Motor neuron (in vitro differentiated cells): ENCODE measurements at regions not wholly inside any gene's neighbourhood (a gene's known extent, or its start where the extent isn't known, plus 50 kb on each side); places are given as distances from the start of the nearest gene placed in this dataset.

Experiments used
- ATAC-seq, 8 experiments: fragments of 200-7000 bp; cut with Tn5 transposase; replicated peaks in 6 of 8; 2 replicates each; pipeline ENCODE4 v1.8.0; 2021; ENCODE audit warnings: mild to moderate bottlenecking in 8 of 8, moderate library complexity in 8 of 8
- H3K27ac ChIP-seq, 2 donors: fragments of 250-450 bp; sonication (Bioruptor Pico); 2 replicates each; pipeline ENCODE4 v1.9.0; 2021; ENCODE audit warnings: antibody characterized with exemption in 2 of 2, mild to moderate bottlenecking in 2 of 2, moderate library complexity in 1 of 2
- H3K4me1 ChIP-seq, 2 donors: fragments of 250-450 bp; sonication (Bioruptor Pico); replicated peaks in 1 of 2; 2 replicates each; pipeline ENCODE4 v1.6.1; 2021; ENCODE audit warnings: antibody characterized with exemption in 2 of 2, mild to moderate bottlenecking in 2 of 2, moderate library complexity in 1 of 2
- H3K4me3 ChIP-seq, 5 donors: fragments of 250-450 bp; sonication (Bioruptor Pico); 2 replicates each; pipeline ENCODE4 v1.9.0; 2021; ENCODE audit warnings: antibody characterized with exemption in 5 of 5, mild to moderate bottlenecking in 5 of 5, moderate library complexity in 4 of 5
- WGBS, 10 experiments: fragments of 450-650 bp; shearing (Covaris generic); methylation state at CpG; one replicate each; pipeline ENCODE4 v1.0.0; 2022; 5-methylcytosine and 5-hydroxymethylcytosine counted together
- in situ Hi-C, 9 experiments: fragments of 400-800 bp; cut with MboI; loops; one replicate each; pipeline ENCODE4 v1.15.0; 2021; ENCODE audit warnings: low sequenced_read_pairs in 9 of 9, low pct_unique_long_range_greater_than_20kb in 2 of 9; ENCODE audit not compliant: unreplicated experiment in 9 of 9

DNA sequence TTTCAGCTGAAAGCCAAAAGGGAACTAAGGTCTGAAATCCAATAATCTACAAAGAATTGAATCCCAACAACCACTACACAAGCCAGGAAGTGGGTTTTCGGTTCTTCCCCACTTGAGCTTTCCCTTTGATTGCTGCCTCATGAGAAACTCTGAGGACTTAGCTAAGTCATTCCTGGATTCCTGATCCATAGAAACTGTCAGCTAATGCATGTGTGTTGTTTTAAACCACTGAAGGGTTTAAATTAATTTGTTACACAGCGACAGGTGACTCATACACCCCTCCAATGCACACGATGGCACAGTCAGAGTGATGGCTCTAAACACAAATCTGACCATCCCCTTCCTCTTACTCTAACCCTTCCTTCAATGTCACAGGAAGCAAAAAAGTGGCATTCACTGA, 282.9 kb downstream of the RAB28 start:
- WGBS, 10 experiments = 51 to 100% (median 80%) methylated on average over 1 to 3 of the region's 3 CpGs; no CpG with 5 or more reads in 2 of the 10 experiments
- H3K4me1 ChIP-seq = no peaks in the 10 kb centered on the region
- ATAC-seq = no peak
- no peak overlapping the region for H3K4me3 ChIP-seq
- in situ Hi-C loops = no loop called here
- H3K27ac ChIP-seq = no peak overlapping the region

DNA sequence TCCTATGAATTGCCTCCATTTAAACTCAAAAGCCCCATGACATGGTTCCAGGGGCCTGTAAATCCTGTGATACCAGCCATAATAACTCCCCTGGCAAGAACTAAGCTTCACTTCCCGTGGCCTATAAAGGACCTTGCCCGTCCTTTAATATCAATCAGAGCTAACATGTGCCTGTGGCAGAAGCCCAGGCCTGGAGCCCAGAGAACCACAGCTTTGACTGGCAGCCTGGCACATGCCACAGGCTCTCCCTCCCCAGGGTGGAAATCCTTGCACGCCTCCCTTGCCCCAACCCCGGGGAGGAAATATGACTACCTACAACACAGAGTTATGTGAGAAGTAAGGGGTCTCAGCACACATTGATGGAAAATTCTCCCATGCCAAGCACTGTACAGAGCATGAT, 287.4 kb downstream of the RAB28 start:
- no peak overlapping the region for H3K4me3 ChIP-seq
- in situ Hi-C loops = no loop called here
- ATAC-seq = no peak
- no peak overlapping the region for H3K27ac ChIP-seq
- 90 to 100% (median 96%) methylated on average over 1 to 2 of the region's 4 CpGs; no CpG with 5 or more reads in 6 of the 10 experiments for WGBS, 10 experiments
- H3K4me1 ChIP-seq = no peaks in the 10 kb centered on the region

- in situ Hi-C loops = no loop called here
- no peaks in the 10 kb centered on the region for H3K4me1 ChIP-seq
- no peak overlapping the region for H3K27ac ChIP-seq
- ATAC-seq = no peak
- no peak overlapping the region for H3K4me3 ChIP-seq
- 40 to 100% (median 80%) methylated on average over 1 to 6 of the region's 7 CpGs; no CpG with 5 or more reads in 1 of the 10 experiments for WGBS, 10 experiments
Measured at GRCh38 chr4:13193662-13194061, 290.5 kb downstream of the RAB28 start.

GRCh38 chr4:13190093-13190721, 293.9 kb downstream of the RAB28 start:
- no peak overlapping the region for H3K4me3 ChIP-seq

GRCh38 chr4:13184199-13184598, 299.9 kb downstream of the RAB28 start:
- no peak for ATAC-seq
- WGBS, 10 experiments = 14 to 100% (median 70%) methylated on average over 1 to 2 of the region's 2 CpGs; no CpG with 5 or more reads in 5 of the 10 experiments

More at GRCh38 chr4:13190093-13190721, 293.9 kb downstream of the RAB28 start:
- peak in 2 of 8 experiments; percentile 82 to 83 for ATAC-seq
- no peak overlapping the region for H3K27ac ChIP-seq
- WGBS, 10 experiments = 5 to 92% (median 75%) methylated on average over 2 to 6 of the region's 6 CpGs; no CpG with 5 or more reads in 1 of the 10 experiments
- in situ Hi-C loops = no loop called here
- no peaks in the 10 kb centered on the region for H3K4me1 ChIP-seq

DNA sequence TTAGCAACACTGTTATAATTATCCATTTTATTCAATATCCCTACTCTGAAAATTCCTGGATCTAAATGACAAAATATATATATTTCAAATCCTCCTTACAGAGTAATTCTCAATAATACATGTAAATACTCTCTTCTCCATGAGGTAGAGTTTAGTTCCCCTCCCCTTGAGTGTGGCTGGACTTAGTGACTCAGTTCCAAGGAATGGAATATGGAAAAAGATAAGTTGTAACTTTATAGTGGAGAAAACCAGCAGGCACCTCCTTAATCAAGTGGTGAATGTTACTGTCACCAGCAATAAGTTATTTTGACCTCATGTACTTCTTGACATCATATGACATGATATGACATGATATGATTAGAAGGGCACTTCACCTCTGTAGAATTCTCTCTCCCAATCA, 302.0 kb downstream of the RAB28 start:
- ATAC-seq = peak in 2 of 8 experiments; percentile 98 to 99
- in situ Hi-C loops = no loop called here
- H3K4me3 ChIP-seq = no peak overlapping the region
- peaks cover 3 to 4% of the 10 kb centered on the region in 2 donors for H3K4me1 ChIP-seq
- no peak overlapping the region for H3K27ac ChIP-seq

More at GRCh38 chr4:13184199-13184598, 299.9 kb downstream of the RAB28 start:
- H3K4me3 ChIP-seq = no peak overlapping the region
- no peak overlapping the region for H3K27ac ChIP-seq
- H3K4me1 ChIP-seq = peaks cover 3 to 4% of the 10 kb centered on the region in 2 donors
- in situ Hi-C loops = no loop called here

DNA sequence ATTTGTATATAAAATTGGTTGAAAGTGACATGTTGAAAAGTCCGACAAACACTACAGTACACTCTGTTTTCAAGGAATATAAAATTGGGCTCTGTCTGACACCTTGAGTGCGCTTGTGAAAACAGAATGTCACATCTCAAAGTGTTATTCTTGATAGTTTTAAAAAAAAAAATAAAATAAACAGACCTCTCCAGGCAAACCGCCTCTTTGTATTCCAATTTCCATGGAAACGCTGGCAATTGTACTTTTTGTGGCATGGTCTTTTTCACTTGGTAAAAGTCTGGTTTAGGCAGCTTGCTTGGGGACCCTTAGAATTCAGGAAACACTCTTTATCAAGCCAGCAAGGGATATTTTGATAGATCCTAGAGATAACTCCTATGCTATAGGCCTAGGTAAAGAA, 302.5 kb downstream of the RAB28 start:
- WGBS, 10 experiments = 52 to 90% (median 77%) methylated on average over 1 to 4 of the region's 4 CpGs
- Histone ChIP-seq H3K4me3 (no peak overlapping the region), H3K27ac (no peak overlapping the region), H3K4me1 (peaks cover 4 to 6% of the 10 kb centered on the region in 2 donors)
- ATAC-seq = no peak
- in situ Hi-C loops = no loop called here

- H3K4me1 ChIP-seq = peaks cover 4 to 9% of the 10 kb centered on the region in 2 donors
- in situ Hi-C loops = no loop called here
- no peak overlapping the region for H3K27ac ChIP-seq
- ATAC-seq = no peak
- no peak overlapping the region for H3K4me3 ChIP-seq
Measured at GRCh38 chr4:13180701-13181100, 303.4 kb downstream of the RAB28 start.

- H3K4me1 ChIP-seq = peaks cover 4 to 9% of the 10 kb centered on the region in 2 donors
- in situ Hi-C loops = no loop called here
- no peak for ATAC-seq
- H3K4me3 ChIP-seq = no peak overlapping the region
- no peak overlapping the region for H3K27ac ChIP-seq
- 0 to 86% (median 85%) methylated on average over 1 of the region's 1 CpG; no CpG with 5 or more reads in 4 of the 10 experiments for WGBS, 10 experiments
Measured at GRCh38 chr4:13178621-13179020, 305.5 kb downstream of the RAB28 start.

DNA sequence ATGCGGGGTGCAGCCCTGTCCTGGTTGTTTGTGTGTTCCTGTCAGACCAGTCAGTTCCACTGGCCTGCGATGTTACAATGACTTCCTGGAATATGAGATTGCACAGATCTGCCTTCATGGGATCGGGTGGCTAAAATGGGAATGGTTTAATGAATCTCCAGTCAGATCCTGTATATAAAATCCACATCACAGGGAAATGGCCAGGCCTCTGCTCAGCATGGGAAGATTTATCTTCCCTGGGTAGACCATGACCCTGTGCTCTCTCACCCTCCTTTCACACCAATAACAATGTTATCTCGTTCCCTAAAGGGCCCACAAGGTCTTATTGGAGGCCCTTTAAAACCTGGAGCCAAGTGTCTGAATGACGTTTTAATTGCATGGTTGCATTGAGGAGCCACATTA, 307.4 kb downstream of the RAB28 start:
- ATAC-seq = no peak
- H3K4me1 ChIP-seq = peaks cover 3 to 7% of the 10 kb centered on the region in 2 donors
- 0 to 88% (median 39%) methylated on average over 1 to 2 of the region's 5 CpGs; no CpG with 5 or more reads in 5 of the 10 experiments for WGBS, 10 experiments
- no peak overlapping the region for H3K27ac ChIP-seq
- H3K4me3 ChIP-seq = no peak overlapping the region
- in situ Hi-C loops = no loop called here

- H3K4me1 ChIP-seq = peaks cover 0 to 6% of the 10 kb centered on the region in 2 donors
- 21 to 93% (median 80%) methylated on average over 2 to 5 of the region's 5 CpGs; no CpG with 5 or more reads in 1 of the 10 experiments for WGBS, 10 experiments
- in situ Hi-C loops = no loop called here
- ATAC-seq = no peak
- no peak overlapping the region for H3K4me3 ChIP-seq
- H3K27ac ChIP-seq = no peak overlapping the region
Measured at GRCh38 chr4:13174926-13175325, 309.2 kb downstream of the RAB28 start.

GRCh38 chr4:13174001-13174400, 310.1 kb downstream of the RAB28 start:
- H3K4me3 ChIP-seq = no peak overlapping the region
- in situ Hi-C loops = no loop called here
- ATAC-seq = peak in 2 of 8 experiments; percentile 48 to 91
- peaks cover 0 to 6% of the 10 kb centered on the region in 2 donors for H3K4me1 ChIP-seq
- no peak overlapping the region for H3K27ac ChIP-seq
- 34 to 100% (median 60%) methylated on average over 1 to 5 of the region's 6 CpGs; no CpG with 5 or more reads in 2 of the 10 experiments for WGBS, 10 experiments

DNA sequence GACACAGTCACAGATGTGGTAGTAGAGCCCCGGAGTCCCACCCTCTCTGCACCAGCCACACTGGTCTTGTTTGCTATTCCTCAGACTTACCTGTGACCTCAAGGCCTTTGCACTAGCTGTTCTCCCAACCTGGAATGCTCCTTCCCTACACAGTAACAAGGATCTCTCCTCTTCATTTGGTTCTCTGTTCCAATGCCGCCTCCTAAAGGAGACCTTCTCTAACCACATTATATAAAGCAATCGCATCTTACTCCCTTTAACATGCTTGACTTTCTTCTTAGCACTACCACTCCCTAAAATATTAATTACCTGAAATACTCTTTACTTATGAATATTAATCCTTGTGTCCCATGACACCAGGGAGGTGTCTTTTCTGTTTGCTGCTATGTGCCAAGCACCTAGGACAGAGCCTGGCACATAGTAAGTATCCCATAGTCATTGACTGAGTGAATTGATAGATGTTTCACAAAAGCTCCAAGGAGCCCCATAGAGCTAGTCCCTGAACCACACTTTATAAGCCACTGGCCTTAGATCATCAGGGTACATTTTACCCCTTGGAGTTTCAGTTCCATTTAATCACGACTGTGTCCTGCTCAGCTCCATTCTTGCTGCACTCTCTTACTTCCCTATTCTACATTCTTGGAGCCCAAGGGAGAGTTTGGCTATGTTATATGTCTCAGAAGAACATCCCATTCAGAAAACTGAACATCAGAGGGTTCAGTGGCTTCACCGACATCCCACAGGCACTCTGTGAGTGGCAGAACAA, 312.7 kb downstream of the RAB28 start:
- Histone ChIP-seq H3K4me3 (no peak overlapping the region), H3K27ac (no peak overlapping the region), H3K4me1 (peaks cover 0 to under 1% of the 10 kb centered on the region in 2 donors)
- 50 to 100% (median 83%) methylated on average over 1 to 5 of the region's 5 CpGs; no CpG with 5 or more reads in 1 of the 10 experiments for WGBS, 10 experiments
- no peak for ATAC-seq
- in situ Hi-C loops = no loop called here
